HepG2 (cell line): ENCODE measurements at regions not wholly inside any gene's neighbourhood (a gene's known extent, or its start where the extent isn't known, plus 50 kb on each side); places are given as distances from the start of the nearest gene placed in this dataset.

ENCODE experiments used
- ATAC-seq: fragments of 200-7000 bp; cut with Tn5 transposase; 3 replicates; pipeline ENCODE4 v1.9.1; 2020; ENCODE audit warnings: mild to moderate bottlenecking, moderate library complexity
- BruUV-seq: library from RNA; stranded (reverse); fragments of 400-500 nt; replicated peaks from 2 replicates; lab custom pipeline; 2021; lab: Mats Ljungman, UMichigan
- CTCF ChIA-PET: fragments of 300-600 bp; formaldehyde crosslinking; extraction: SDS; loops from one replicate; lab custom pipeline; 2021; ENCODE audit warnings: low total read pairs, inconsistent platforms, low intra/inter-chr PET ratio; lab: Yijun Ruan, JAX
- POLR2A ChIA-PET: fragments of 350-600 bp; sonication (Branson Sonifier 250); formaldehyde crosslinking; loops from one replicate; lab custom pipeline; 2020; ENCODE audit warnings: antibody characterized with exemption, inconsistent platforms; lab: Yijun Ruan, JAX
- DNase-seq: peaks from one replicate; pipeline ENCODE4 v3.0.0-alpha.2; 2015; ENCODE audit warnings: low spot score
- FAIRE-seq: peaks from 3 replicates; lab custom pipeline; 2011; peaks lifted over from hg19 to GRCh38; lab: Jason Lieb, UNC
- H2AFZ ChIP-seq: one replicate; pipeline ENCODE4 v1.6.1; 2011; ENCODE audit warnings: low read length, inconsistent platforms
- H3K27ac ChIP-seq: fragments of 300-600 bp; 3 replicates; pipeline ENCODE4 v1.8.0; 2011; ENCODE audit warnings: mixed run types, mild to moderate bottlenecking, mixed read lengths, low read length, inconsistent platforms; ENCODE audit not compliant: insufficient read depth; ENCODE audit errors: extremely low read length
- H3K27me3 ChIP-seq, 2 experiments: fragments of 200-600 bp in 1 of 2; 2 replicates in 1 of 2; 3 replicates in 1 of 2; pipeline versions ENCODE4 v1.6.0 to v1.8.0; 2011; ENCODE audit warnings: low read length in 2 of 2, mild to moderate bottlenecking in 2 of 2, moderate library complexity in 2 of 2, inconsistent platforms in 1 of 2; ENCODE audit not compliant: insufficient read depth in 2 of 2, control insufficient read depth in 1 of 2
- H3K36me3 ChIP-seq, 2 experiments: fragments of 200-600 bp in 1 of 2; replicated peaks in 1 of 2; 2 replicates in 1 of 2; 3 replicates in 1 of 2; pipeline versions ENCODE4 v1.5.1 to v1.8.0; 2011; ENCODE audit warnings: low read length in 2 of 2, inconsistent platforms in 1 of 2; ENCODE audit not compliant: insufficient read depth in 2 of 2, control insufficient read depth in 1 of 2
- H3K4me1 ChIP-seq: 2 replicates; pipeline ENCODE4 v1.5.1; 2012; ENCODE audit warnings: low read length, inconsistent platforms; ENCODE audit not compliant: insufficient read depth
- H3K4me2 ChIP-seq: 2 replicates; pipeline ENCODE4 v1.6.0; 2011; ENCODE audit warnings: low read depth, low read length, inconsistent platforms
- H3K4me3 ChIP-seq, 3 experiments: fragments of 200-600 bp in 1 of 3; sonication (generic), shearing (Covaris generic) in 1 of 3; replicated peaks in 1 of 3; 2 replicates each; pipeline ENCODE4 v1.5.1; 2011 to 2016; ENCODE audit warnings: low read length in 3 of 3, inconsistent platforms in 2 of 3, low read depth in 2 of 3, mild to moderate bottlenecking in 2 of 3, control low read depth in 1 of 3, mixed read lengths in 1 of 3; ENCODE audit not compliant: insufficient read depth in 1 of 3
- H3K79me2 ChIP-seq: one replicate; pipeline ENCODE4 v1.6.1; 2011; ENCODE audit warnings: low read length, inconsistent platforms; ENCODE audit not compliant: insufficient read depth
- H3K9ac ChIP-seq: 2 replicates; pipeline ENCODE4 v1.6.0; 2011; ENCODE audit warnings: mild to moderate bottlenecking, low read depth, low read length, inconsistent platforms; ENCODE audit not compliant: insufficient read depth
- H3K9me3 ChIP-seq: 2 replicates; pipeline ENCODE4 v1.5.1; 2012; ENCODE audit warnings: mild to moderate bottlenecking, low read length
- H4K20me1 ChIP-seq: 2 replicates; pipeline ENCODE4 v1.6.0; 2011; ENCODE audit warnings: inconsistent platforms, mild to moderate bottlenecking, low read length, moderate library complexity; ENCODE audit not compliant: insufficient read depth
- CEBPB ChIP-seq: IDR thresholded peaks from 2 replicates; pipeline ENCODE4 v1.6.1; 2011; ENCODE audit warnings: low read depth, low read length, improper control_type of control experiment, borderline replicate concordance
- GATAD2A ChIP-seq: IDR thresholded peaks from 2 replicates; pipeline ENCODE4 v1.6.1; 2016
- HNF4A ChIP-seq: sonication (generic); formaldehyde crosslinking; IDR thresholded peaks from 2 replicates; pipeline ENCODE4 v1.4.0; 2020; ENCODE audit warnings: missing genetic modification reagents
- PRPF4 ChIP-seq: fragments of 200-400 bp; formaldehyde crosslinking; IDR thresholded peaks from 2 replicates; pipeline ENCODE4 v1.6.1; 2016; ENCODE audit warnings: low read length, low read depth; ENCODE audit not compliant: poor library complexity, severe bottlenecking
- SKI ChIP-seq: fragments of 450-650 bp; IDR thresholded peaks from one replicate; pipeline ENCODE4 v1.6.1; 2018; ENCODE audit warnings: mild to moderate bottlenecking; ENCODE audit not compliant: partially characterized antibody
- U2AF2 ChIP-seq: fragments of 200-400 bp; formaldehyde crosslinking; IDR thresholded peaks from 2 replicates; pipeline ENCODE4 v1.6.1; 2017; ENCODE audit warnings: low read depth, mild to moderate bottlenecking, low read length
- ZIK1 ChIP-seq: sonication (generic); formaldehyde crosslinking; IDR thresholded peaks from 2 replicates; pipeline ENCODE4 v1.5.0; 2020; ENCODE audit warnings: mild to moderate bottlenecking, low read depth, missing genetic modification reagents, borderline replicate concordance
- ZNF234 ChIP-seq: sonication (generic); formaldehyde crosslinking; conservative IDR thresholded peaks from 2 replicates; pipeline ENCODE4 v1.5.1; 2020; ENCODE audit warnings: mild to moderate bottlenecking, missing genetic modification reagents
- ZNF331 ChIP-seq: sonication (generic); formaldehyde crosslinking; IDR thresholded peaks from 2 replicates; pipeline ENCODE4 v1.4.0; 2020; ENCODE audit warnings: missing genetic modification reagents
- ZNF367 ChIP-seq: sonication (generic); formaldehyde crosslinking; IDR thresholded peaks from 2 replicates; pipeline ENCODE4 v1.4.0; 2020; ENCODE audit warnings: missing genetic modification reagents, borderline replicate concordance
- ZNF382 ChIP-seq: sonication (generic); formaldehyde crosslinking; IDR thresholded peaks from 2 replicates; pipeline ENCODE4 v1.5.0; 2020; ENCODE audit warnings: missing genetic modification reagents, mild to moderate bottlenecking, borderline replicate concordance
- ZNF607 ChIP-seq: sonication (generic); formaldehyde crosslinking; IDR thresholded peaks from 2 replicates; pipeline ENCODE4 v1.5.1; 2020; ENCODE audit warnings: missing genetic modification reagents, mild to moderate bottlenecking, borderline replicate concordance
- ZNF775 ChIP-seq: sonication (generic); formaldehyde crosslinking; IDR thresholded peaks from 2 replicates; pipeline ENCODE4 v1.4.0; 2020; ENCODE audit warnings: missing genetic modification reagents, mild to moderate bottlenecking, moderate library complexity, borderline replicate concordance
- WGBS: methylation state at CpG from one replicate; pipeline ENCODE4 v1.1.6; 2017; ENCODE audit warnings: low lambda C conversion rate; 5-methylcytosine and 5-hydroxymethylcytosine counted together
- in situ Hi-C: cut with HindIII; loops from 2 replicates; pipeline ENCODE4 v1.10.0; 2017; ENCODE audit warnings: low pct_unique_long_range_greater_than_20kb; ENCODE audit not compliant: extremely low pct_ligation_motif_present
- intact Hi-C: fragments of 100-400 bp; cut with micrococcal nuclease; formaldehyde crosslinking; loops from one replicate; pipeline ENCODE4 v1.10.0; 2022; ENCODE audit not compliant: unreplicated experiment
- TF ChIP-seq, protein P1 (sequence below), 2 experiments: sonication (generic) in 1 of 2; formaldehyde crosslinking in 1 of 2; IDR thresholded peaks; 2 replicates each; pipeline versions ENCODE4 v1.4.0 to v1.6.1; 2016 to 2020; ENCODE audit warnings: borderline replicate concordance in 1 of 2, low read depth in 1 of 2, mild to moderate bottlenecking in 1 of 2, missing genetic modification reagents in 1 of 2
- TF ChIP-seq, protein P2 (sequence below): sonication (generic); formaldehyde crosslinking; IDR thresholded peaks from 2 replicates; pipeline ENCODE4 v1.5.0; 2020; ENCODE audit warnings: missing genetic modification reagents

DNA sequence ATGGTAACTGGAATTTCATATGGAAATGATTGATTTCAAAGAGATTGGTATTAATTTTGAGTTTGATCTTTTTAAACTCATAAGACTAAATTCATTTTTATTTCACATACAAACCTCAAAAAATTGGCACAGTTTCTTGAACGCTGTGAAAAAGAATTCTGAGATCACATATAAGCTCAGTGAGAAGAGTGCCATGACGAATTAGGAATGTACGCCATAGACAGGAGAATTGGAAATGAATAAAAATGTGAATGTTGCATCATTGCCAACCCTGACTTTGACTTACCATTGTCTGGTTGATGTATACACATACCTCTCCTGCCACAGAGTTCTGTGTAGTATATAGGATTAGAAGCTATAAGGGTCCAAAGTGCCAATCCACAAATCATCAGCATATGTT, 290.4 kb upstream of the ZC3H15 start:
- Histone ChIP-seq H4K20me1 (no peaks in the 10 kb centered on the region), H3K36me3 (no peaks in the 10 kb centered on the region), H3K9me3 (no peaks in the 10 kb centered on the region), H3K27ac (no peak overlapping the region), H3K79me2 (no peaks in the 10 kb centered on the region), H3K9ac (no peak overlapping the region), H3K4me2 (no peak overlapping the region), H2AFZ (no peak overlapping the region), H3K4me1 (peaks cover 6% of the 10 kb centered on the region; the same call in 1 of the 2 replicates), H3K4me3 (no peak overlapping the region), H3K27me3 (no peaks in the 10 kb centered on the region)
- DNase-seq: peak; percentile 7
- BruUV-seq: no TSS peak
- no peak; the same call in 2 of the 3 replicates for ATAC-seq
- 0 out of 2 replicates have a peak, but pooled peaks have one; percentile 8 for TF ChIP-seq CEBPB
- TF ChIP-seq ZIK1 (CRISPR knock-in tag): no peak
- no peak for TF ChIP-seq ZNF382
- no peak for TF ChIP-seq U2AF2
- in situ Hi-C loops (no loop called here), intact Hi-C loops (no loop called here)
- no peak for FAIRE-seq
- 98% methylated on average over 3 of the region's 3 CpGs for WGBS
- ChIA-PET POLR2A (interaction anchor here (1.3 kb wide), 1 partner anchor 290 kb away, joined by 3 read pairs; the partner anchor contains the start of gene ZC3H15), CTCF (no interaction called here)

DNA sequence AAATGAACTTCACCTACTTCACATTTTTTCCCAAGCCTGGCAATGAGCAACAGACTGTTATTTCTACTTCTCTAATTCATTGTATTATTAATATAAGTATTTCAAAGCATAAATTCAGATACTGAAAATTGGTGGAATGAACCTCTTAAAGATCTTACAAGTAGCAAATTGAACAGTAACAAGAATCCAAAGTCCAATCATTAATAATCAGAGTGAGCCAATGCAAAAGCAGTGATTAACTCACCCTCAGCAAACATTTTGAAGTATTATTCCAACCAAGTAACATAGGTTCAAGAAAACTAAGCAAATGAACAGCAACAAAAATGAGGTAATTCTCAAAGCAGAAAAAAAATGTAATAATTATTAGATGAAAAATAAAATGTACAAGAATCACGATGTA, 288.1 kb upstream of the ZC3H15 start:
- Histone ChIP-seq H3K9me3 (no peaks in the 10 kb centered on the region), H3K27me3 (no peaks in the 10 kb centered on the region), H4K20me1 (no peaks in the 10 kb centered on the region), H3K9ac (no peak overlapping the region), H3K4me1 (peaks cover 6% of the 10 kb centered on the region; the same call in 1 of the 2 replicates), H3K27ac (no peak overlapping the region), H3K4me2 (no peak overlapping the region), H3K36me3 (no peaks in the 10 kb centered on the region), H3K4me3 (no peak overlapping the region), H3K79me2 (no peaks in the 10 kb centered on the region), H2AFZ (no peak overlapping the region)
- in situ Hi-C loops (no loop called here), intact Hi-C loops (no loop called here)
- BruUV-seq: no TSS peak
- WGBS: 74% methylated on average over 1 of the region's 1 CpG
- POLR2A ChIA-PET: no interaction called here
- CTCF ChIA-PET: no interaction called here
- FAIRE-seq (no peak), DNase-seq (no peak), ATAC-seq (no peak)
- TF ChIP-seq ZNF775 (CRISPR knock-in tag) (no peak), HNF4A (CRISPR knock-in tag) (peak; percentile 26; the same call in 1 of the 2 replicates), ZNF331 (CRISPR knock-in tag) (no peak), SKI (no peak), GATAD2A (CRISPR knock-in tag) (no peak), PRPF4 (no peak), ZNF607 (CRISPR knock-in tag) (no peak), ZNF367 (no peak), ZNF234 (CRISPR knock-in tag) (no peak)
- TF ChIP-seq, protein P1, sequence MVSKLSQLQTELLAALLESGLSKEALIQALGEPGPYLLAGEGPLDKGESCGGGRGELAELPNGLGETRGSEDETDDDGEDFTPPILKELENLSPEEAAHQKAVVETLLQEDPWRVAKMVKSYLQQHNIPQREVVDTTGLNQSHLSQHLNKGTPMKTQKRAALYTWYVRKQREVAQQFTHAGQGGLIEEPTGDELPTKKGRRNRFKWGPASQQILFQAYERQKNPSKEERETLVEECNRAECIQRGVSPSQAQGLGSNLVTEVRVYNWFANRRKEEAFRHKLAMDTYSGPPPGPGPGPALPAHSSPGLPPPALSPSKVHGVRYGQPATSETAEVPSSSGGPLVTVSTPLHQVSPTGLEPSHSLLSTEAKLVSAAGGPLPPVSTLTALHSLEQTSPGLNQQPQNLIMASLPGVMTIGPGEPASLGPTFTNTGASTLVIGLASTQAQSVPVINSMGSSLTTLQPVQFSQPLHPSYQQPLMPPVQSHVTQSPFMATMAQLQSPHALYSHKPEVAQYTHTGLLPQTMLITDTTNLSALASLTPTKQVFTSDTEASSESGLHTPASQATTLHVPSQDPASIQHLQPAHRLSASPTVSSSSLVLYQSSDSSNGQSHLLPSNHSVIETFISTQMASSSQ (IDR thresholded peaks at IDR 0.05; ENCODE audit: low read depth): 0 out of 2 replicates have a peak, but pooled peaks have one; percentile 19
- TF ChIP-seq, protein P1 (CRISPR knock-in tag; IDR thresholded peaks at IDR 0.05; ENCODE audit: borderline replicate concordance): no peak
- TF ChIP-seq, protein P2, sequence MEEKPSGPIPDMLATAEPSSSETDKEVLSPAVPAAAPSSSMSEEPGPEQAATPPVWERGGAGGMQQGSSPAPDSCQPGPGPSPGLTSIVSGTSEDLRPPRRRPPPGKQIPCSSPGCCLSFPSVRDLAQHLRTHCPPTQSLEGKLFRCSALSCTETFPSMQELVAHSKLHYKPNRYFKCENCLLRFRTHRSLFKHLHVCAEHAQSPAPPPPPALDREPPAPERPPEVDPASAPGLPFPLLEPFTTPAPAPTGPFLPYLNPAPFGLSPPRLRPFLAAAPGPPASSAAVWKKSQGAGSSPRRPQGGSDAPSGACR: no peak
